Activated naive CD4-positive, alpha-beta T cell treated with anti-CD3 and anti-CD28 coated beads, Interleukin-2, amount 50 U/mL, for 72 hours (primary cell): ENCODE measurements at regions not wholly inside any gene's neighbourhood (a gene's known extent, or its start where the extent isn't known, plus 50 kb on each side); places are given as distances from the start of the nearest gene placed in this dataset.
"Not testable (repeated sequence)": the region's sequence is repeated elsewhere in the genome, so short reads cannot be mapped to it uniquely, and the experiment has no call there.

Experiments
- ATAC-seq, 2 donors: fragments of 150-1000 bp; cut with Tn5 transposase; 2 replicates each; pipeline ENCODE4 v1.10.0; 2021; ENCODE audit warnings: mild to moderate bottlenecking in 2 of 2, moderate library complexity in 2 of 2
- DNase-seq, 2 donors: peaks; one replicate each; pipeline ENCODE4 v3.0.0; 2021 to 2022; ENCODE audit warnings: low spot score in 2 of 2
- H3K27ac Mint-ChIP-seq, 2 donors: one replicate each; pipeline ENCODE4 v1.8.0; 2022; ENCODE audit warnings: mild to moderate bottlenecking in 2 of 2, mixed read lengths in 2 of 2
- H3K36me3 Mint-ChIP-seq, 2 donors: one replicate each; pipeline ENCODE4 v1.8.0; 2022; ENCODE audit warnings: mixed read lengths in 2 of 2
- H3K9me3 Mint-ChIP-seq, 2 donors: one replicate each; pipeline ENCODE4 v1.8.0; 2022; ENCODE audit warnings: mixed read lengths in 2 of 2

DNA sequence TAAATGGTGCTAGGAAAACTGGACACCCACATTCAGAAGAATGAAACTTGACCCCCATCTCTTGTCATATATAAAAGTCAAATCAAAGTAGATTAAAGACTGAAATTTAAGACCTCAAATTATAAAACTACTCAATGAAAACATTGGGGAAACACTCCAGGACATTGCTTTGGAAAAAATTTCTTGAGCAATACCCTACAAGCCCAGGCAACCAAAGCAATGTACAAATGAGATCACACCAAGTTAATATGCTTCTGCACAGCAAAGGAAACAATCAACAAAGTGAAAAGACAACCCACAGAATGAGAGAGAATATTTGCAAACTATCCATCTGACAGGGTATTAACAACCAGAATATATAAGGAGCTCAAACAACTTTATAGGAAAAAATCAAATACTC is 407.9 kb upstream of the BTBD3 start:
- H3K27ac Mint-ChIP-seq = no peak overlapping the region
- no peak for DNase-seq
- no peaks in the 10 kb centered on the region for H3K36me3 Mint-ChIP-seq
- ATAC-seq = no peak
- peaks cover 20 to 33% of the 10 kb centered on the region in 2 donors for H3K9me3 Mint-ChIP-seq

DNA sequence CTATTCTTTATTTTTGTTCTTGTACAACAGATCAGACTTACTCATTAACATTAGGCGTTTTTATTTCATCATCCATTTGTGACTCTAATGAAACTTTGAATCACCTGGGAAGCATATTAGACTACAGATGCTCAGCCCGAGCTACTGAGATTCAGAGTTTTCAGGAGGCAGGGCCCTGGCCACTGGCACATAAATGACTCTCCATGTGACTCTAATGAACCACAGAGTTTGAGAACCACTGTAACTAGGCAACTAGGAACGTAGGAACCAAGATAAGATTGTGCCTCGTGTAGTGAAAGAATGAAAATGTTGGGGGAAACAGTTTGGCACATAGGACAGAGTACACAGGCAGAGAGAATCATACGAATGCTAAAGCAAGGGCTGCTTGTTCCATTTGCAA is 405.9 kb upstream of the BTBD3 start:
- H3K27ac Mint-ChIP-seq = no peak overlapping the region
- no peaks in the 10 kb centered on the region for H3K36me3 Mint-ChIP-seq
- no peak for DNase-seq
- peaks cover 16 to 24% of the 10 kb centered on the region in 2 donors for H3K9me3 Mint-ChIP-seq
- ATAC-seq = no peak

DNA sequence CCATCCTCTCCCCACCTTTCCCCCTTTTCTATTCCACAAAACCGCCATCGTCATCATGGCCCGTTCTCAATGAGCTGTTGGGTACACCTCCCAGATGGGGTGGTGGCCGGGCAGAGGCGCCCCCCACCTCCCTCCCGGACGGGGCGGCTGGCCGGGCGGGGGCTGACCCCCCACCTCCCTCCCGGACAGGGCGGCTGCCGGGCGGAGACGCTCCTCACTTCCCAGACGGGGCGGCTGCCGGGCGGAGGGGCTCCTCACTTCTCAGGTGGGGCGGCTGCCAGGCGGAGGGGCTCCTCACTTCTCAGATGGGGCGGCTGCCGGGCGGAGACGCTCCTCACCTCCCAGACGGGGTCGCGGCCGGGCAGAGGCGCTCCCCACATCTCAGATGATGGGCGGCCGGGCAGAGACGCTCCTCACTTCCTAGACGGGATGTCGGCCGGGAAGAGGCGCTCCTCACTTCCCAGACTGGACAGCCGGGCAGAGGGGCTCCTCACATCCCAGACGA is 404.4 kb upstream of the BTBD3 start:
- ATAC-seq = not testable (repeated sequence)
- H3K9me3 Mint-ChIP-seq = peaks cover 16 to 27% of the 10 kb centered on the region in 2 donors

DNA sequence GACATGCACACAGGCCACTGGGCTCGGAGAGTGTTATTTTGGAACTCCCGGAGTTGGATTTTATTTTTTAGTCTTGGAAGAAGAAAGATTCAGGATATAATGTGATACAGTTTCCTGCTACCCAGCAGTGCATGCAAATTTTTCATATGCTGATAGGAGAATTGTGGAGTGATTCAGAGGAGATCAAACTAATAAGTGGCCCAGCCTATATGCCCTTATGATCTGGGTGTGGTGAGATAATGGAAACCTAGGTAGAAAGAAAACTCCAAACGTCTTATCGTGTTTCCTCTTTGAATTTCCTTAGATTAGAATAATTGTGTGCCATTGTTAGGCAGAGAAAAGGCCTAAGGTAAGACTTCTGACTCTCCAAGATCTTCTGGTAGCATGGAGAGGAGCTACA is 401.2 kb upstream of the BTBD3 start:
- H3K9me3 Mint-ChIP-seq = peaks cover 17 to 22% of the 10 kb centered on the region in 2 donors
- H3K36me3 Mint-ChIP-seq = no peaks in the 10 kb centered on the region
- ATAC-seq = no peak
- DNase-seq = no peak
- H3K27ac Mint-ChIP-seq = no peak overlapping the region

More for the DNA sequence above, 404.4 kb upstream of the BTBD3 start:
- not testable (repeated sequence) for H3K36me3 Mint-ChIP-seq, DNase-seq, H3K27ac Mint-ChIP-seq

DNA sequence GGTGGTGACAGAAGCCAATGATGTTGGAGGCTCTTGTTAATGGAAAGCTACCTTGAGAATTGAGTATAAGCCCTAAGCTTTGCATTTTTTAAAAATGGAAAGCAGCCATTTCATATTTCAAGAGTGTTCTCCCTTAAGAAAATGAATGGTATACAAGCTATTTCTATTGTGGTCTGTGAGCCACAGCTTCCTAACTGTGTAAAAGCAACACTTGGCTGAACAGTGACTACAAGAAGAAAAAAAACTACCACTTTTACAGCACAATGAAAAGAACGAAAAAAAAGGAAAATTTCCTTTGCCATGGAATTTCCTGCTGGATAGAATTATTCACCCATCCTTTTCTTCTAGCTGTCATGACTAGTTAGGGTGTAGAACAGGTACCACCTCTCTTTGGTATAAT is 397.1 kb upstream of the BTBD3 start:
- Mint-ChIP-seq H3K36me3 (no peaks in the 10 kb centered on the region), H3K9me3 (peaks cover 21 to 27% of the 10 kb centered on the region in 2 donors), H3K27ac (no peak overlapping the region)
- DNase-seq (no peak), ATAC-seq (no peak)

DNA sequence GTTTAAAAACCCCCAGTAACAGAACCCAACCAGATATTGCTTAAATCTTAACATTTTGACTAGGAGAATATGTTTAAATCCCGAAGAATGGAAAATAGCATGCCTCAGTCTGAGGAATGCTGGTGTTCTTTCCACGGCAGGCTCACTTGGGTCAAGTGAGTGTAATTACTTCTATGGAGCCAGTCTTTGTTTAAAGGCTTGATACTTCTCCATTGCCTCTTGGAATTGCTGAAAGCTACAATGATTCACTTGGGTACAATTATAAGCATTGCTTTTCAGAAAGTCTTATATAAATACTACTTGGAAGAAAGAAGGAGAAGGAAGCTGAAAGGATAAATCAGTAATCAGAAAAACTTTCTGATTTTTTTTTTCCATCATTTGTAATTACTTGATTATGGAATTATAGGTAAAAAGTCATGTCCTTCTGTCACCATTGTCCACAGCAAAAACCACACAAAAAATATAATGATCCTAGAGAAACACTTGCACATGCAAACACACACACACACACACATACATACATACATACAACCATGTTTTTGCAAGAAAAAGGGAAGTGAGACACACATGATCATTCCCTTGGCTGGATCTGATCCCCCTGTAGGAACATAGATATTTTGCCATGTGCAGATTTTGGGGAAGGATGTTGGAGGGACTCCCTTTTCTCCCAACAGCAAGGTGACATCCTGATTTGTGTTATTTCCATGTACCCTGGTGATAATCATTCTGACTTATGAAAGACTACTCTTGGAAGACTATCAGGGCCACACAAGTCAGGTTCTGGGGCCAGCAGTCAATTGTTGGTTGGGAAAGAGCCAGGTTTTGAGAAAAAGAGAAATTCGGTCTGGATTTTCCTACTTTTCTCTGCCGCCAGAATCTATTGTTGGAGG is 396.0 kb upstream of the BTBD3 start:
- Mint-ChIP-seq H3K27ac (no peak overlapping the region), H3K9me3 (peaks cover 25 to 31% of the 10 kb centered on the region in 2 donors), H3K36me3 (peaks cover 0 to 3% of the 10 kb centered on the region in 2 donors)
- no peak for ATAC-seq
- DNase-seq = no peak

DNA sequence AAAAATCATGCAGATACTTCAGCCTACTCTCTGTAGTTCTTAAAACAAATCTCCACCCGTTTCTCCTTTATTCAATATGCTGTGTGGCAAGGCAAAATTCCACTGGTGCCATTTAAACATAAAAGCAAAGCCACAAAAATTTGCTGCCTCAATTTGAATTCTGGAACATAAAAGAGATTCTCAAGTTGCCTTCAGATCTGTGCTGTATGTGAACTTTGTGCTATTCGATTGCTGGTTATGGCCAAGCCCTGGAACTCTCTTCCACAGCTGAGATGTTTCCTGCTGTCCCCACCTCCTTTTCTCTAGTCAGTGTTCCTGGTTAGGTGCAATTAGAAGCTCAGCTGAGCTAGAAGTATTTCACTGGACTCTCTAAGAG is 395.3 kb upstream of the BTBD3 start:
- ATAC-seq (no peak), DNase-seq (no peak)
- H3K36me3 Mint-ChIP-seq = peaks cover 0 to 8% of the 10 kb centered on the region in 2 donors
- H3K27ac Mint-ChIP-seq = no peak overlapping the region
- H3K9me3 Mint-ChIP-seq = peaks cover 28 to 34% of the 10 kb centered on the region in 2 donors

DNA sequence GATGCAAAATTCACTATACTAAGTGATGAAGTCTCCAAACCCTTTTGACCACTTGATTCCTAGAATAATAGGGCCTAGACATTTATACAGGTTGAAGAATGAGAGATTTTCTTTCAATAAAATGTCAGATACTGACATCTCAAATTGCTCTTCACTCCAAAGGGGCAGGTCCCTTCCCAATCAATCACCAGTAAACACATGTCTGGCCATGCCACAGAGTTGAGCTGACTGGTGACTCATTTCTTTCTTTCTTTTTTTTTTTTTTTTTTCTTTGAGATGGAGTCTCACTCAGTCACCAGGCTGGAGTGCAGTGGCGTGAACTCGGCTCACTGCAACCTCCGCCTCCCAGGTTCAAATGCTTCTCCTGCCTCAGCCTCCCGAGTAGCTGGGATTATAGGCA is 388.6 kb upstream of the BTBD3 start:
- Mint-ChIP-seq H3K36me3 (peaks cover 0 to 26% of the 10 kb centered on the region in 2 donors), H3K9me3 (peaks cover 36 to 41% of the 10 kb centered on the region in 2 donors), H3K27ac (no peak overlapping the region)
- ATAC-seq (no peak), DNase-seq (no peak)

DNA sequence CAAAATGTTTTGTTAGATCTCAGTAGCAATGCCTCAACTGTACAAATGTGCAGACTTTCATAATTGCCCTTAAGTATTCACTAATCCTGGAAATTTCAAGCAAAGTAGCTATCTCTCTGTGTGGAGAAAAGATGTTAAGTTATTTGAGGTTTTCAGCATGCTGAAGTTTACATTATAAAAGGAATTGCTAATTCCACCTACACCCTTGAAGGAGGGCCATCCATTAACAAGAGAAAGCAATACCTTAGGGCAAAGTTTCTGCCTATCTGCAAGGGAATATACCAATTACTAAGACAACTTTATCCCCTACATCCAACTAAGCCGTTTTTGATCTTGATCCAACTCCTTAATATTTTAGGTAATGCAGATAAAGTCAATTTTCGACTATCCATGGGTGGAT is 380.7 kb upstream of the BTBD3 start:
- peaks cover 5 to 20% of the 10 kb centered on the region in 2 donors for H3K9me3 Mint-ChIP-seq
- H3K36me3 Mint-ChIP-seq = no peaks in the 10 kb centered on the region
- H3K27ac Mint-ChIP-seq = no peak overlapping the region
- ATAC-seq = no peak
- no peak for DNase-seq

DNA sequence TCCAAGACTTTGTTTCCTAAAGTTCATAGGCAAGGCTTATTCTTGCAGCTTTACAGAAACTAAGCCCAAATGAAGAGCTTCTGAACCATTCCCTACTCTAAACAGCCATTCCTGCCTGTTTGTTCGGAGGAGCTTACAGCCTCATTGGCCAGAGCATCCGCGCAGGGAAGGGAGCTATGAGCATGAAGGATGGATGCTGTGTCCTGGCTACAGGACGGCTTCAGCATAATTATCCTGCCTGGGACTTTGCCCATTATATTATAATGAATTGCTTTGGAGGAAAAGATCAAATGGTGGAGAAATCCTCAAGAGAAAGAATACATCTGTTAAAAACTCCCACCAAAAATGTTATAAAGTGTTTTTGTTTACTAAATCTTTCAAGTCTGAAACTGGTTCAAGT is 378.2 kb upstream of the BTBD3 start:
- no peak for DNase-seq
- H3K36me3 Mint-ChIP-seq = no peaks in the 10 kb centered on the region
- peaks cover 5 to 10% of the 10 kb centered on the region in 2 donors for H3K9me3 Mint-ChIP-seq
- H3K27ac Mint-ChIP-seq = no peak overlapping the region
- no peak for ATAC-seq

DNA sequence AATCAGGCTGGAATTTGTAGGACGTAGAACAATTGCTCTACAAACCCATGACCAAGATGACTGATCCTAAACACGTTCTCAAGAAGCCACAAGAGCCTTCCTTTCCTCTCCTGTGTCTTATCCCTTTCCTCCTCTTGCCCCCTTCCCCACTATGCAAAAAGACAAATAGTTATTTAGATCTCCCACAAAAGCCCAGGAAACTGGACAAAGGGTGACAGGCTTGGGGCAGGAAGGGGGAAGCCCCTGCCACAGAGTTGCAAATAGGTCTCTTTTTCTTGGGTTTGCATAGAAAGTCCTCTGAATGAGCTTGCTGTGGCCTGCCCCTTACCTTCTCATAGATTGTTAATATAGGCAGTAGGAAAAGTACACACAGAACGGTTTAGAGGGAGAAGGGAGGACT is 377.1 kb upstream of the BTBD3 start:
- DNase-seq (no peak), ATAC-seq (no peak)
- Mint-ChIP-seq H3K9me3 (peaks cover 3% of the 10 kb centered on the region in 2 donors), H3K27ac (no peak overlapping the region), H3K36me3 (no peaks in the 10 kb centered on the region)

DNA sequence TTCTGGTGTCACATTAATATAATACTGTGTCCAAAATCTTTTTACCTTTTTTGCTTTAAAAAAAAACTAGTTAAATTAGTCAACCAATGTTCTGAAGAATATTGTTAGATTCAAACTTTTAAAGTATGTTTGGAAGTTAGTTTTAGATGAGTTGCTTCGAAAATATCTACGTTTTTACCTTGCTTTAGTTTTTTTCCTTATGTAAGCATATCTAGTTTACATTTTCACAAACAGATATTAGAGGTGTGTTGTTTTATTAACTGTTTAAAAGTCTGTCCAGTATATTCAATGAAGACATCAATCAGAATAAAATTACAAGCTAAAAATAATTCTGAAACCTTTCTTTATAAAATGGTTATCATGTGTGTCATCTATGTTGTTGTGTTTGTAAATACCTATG is 375.0 kb upstream of the BTBD3 start:
- H3K36me3 Mint-ChIP-seq = no peaks in the 10 kb centered on the region
- ATAC-seq = no peak
- H3K9me3 Mint-ChIP-seq = no peaks in the 10 kb centered on the region
- no peak overlapping the region for H3K27ac Mint-ChIP-seq
- no peak for DNase-seq

DNA sequence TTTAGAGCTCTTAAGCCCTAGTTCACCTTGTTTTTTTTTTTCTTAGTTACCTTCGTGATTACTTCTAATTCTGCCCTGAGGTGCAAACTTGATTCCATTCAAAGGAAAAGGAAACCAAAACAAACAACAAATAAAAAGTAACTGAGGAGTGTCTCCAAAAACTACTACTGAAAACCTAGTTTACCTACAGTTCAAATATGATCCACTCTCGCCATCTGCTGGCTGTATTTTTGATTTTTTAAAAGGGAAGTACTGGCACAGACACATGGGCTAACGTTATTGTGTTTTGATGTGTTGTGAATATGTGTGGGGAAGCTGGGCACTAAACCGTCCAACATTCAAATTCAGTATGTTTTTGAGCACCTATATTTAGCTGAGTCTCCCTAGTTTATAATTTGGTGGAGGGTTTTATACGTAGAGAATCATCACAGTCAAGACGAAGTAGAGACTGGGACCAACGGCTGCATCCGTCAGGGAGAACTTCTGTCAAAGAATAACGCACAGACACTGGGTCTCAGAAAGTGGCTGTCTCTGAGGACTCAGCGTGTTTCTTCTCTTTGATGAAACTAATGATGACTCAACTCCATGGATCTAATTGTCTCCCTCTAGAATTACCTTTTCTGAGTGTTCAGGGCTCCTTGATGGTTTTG is 373.5 kb upstream of the BTBD3 start:
- DNase-seq = peak in 1 of 2 donors; percentile 20
- H3K36me3 Mint-ChIP-seq = no peaks in the 10 kb centered on the region
- peak in 1 of 2 donors; percentile 46 for ATAC-seq
- no peak overlapping the region for H3K27ac Mint-ChIP-seq
- no peaks in the 10 kb centered on the region for H3K9me3 Mint-ChIP-seq

DNA sequence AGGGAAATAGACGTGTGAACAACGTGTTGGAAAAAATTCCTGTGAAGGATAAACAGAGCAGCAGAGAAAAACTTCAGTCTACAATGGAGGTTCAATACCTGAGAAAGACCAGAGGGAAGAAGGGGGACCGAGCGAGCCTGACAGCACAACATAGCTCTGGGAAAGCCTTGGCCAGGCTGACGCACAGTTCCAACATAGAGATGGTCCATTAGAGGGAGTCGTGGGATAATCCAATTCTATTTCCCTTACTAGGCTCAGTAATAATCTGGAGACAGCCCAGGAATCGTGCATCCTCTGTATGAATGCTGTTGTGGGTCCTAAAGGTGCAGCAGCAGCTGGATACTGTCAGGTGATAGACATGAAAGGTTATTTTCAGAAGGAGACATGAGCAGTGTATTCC is 370.8 kb upstream of the BTBD3 start:
- Mint-ChIP-seq H3K36me3 (no peaks in the 10 kb centered on the region), H3K9me3 (no peaks in the 10 kb centered on the region), H3K27ac (peak overlapping the region in 1 of 2 donors; percentile 77)
- DNase-seq (no peak), ATAC-seq (no peak)

DNA sequence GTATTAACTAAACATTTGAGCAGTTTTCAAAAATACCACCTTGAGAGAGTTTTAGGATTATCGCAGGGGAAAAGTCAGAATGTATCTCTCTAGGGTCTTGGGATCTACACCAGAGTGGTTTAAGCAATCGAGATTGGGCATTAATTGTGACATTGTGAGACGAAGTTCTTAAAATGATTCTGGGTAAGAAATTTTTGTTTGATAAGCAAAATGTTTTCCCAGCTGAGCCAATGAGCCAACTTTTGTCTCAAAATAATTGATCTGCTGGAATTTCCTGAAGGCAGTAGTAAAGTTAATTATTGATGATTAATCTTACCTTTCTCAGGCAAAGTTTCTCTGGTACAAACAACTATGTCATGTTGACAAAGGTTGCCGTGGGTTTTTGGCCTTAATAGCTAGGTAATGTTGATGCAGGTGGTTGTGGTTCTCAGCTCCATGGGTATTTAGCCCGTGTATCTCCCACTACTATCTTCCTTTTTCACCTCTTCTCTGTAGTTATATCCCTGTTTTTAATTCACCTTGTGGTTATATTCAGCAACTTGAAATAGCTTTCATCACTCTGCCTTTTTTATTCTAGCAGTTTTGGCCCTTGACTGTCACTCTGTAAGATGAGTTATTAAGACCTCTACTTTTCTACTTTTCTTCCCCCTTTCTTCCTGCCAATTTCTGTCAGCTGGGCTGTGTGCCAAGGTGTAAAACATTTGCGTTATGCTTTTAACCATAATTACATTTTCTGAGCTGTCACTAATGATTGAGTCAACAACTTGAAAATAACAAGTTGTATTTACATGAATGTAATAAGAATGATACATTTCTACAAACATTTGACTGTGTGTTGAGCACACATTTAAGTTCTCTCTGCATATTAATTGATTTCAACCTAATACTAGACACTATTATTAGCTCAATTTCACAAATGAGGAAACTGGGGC is 368.3 kb upstream of the BTBD3 start:
- no peak overlapping the region for H3K27ac Mint-ChIP-seq
- ATAC-seq = no peak
- no peak for DNase-seq
- no peaks in the 10 kb centered on the region for H3K36me3 Mint-ChIP-seq
- peaks cover 0 to 3% of the 10 kb centered on the region in 2 donors for H3K9me3 Mint-ChIP-seq

DNA sequence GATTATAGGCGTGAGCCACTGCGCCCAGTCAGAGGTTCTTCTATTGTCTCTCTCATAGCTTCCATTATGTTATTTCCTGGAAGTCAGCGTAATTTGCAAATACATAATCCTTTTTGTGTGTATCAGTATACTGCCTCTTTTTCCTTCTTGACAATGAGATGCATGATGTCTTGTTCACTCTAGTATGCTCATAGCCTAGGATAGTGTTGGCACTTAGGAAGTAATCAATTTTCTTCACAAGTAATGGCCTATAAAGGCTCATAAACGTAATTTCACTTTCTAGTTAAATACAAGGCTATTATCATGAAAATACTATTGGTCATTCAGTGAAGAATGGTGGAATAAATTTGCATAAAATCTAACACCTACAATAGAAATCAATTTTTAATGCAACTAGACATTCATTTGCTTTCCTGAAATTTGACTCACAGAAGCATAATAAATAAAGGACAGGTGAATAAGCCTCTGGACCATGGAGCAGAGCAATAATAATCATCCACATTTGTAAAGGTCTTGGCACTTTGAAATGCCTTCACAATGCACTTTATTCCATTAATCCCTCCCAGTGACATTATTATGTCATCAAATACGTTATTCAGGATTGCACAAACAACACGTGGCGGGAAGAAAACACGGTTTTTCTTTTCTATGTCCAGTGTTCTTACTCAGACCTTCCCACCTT is 366.9 kb upstream of the BTBD3 start:
- no peak overlapping the region for H3K27ac Mint-ChIP-seq
- peaks cover 0 to 8% of the 10 kb centered on the region in 2 donors for H3K9me3 Mint-ChIP-seq
- H3K36me3 Mint-ChIP-seq = no peaks in the 10 kb centered on the region
- no peak for DNase-seq
- ATAC-seq = no peak
